H1 (cell line): ENCODE measurements at regions not wholly inside any gene's neighbourhood (a gene's known extent, or its start where the extent isn't known, plus 50 kb on each side); places are given as distances from the start of the nearest gene placed in this dataset.

Source experiments
- CHD1 ChIP-seq: IDR thresholded peaks from 2 replicates; pipeline ENCODE4 v1.6.1; 2012; ENCODE audit warnings: low read depth, low read length, improper control_type of control experiment
- HDAC2 ChIP-seq, 2 experiments: fragments of 300-600 bp in 1 of 2; sonication (generic) in 1 of 2; IDR thresholded peaks; 2 replicates each; pipeline ENCODE4 v1.6.1; 2011 to 2012; ENCODE audit warnings: low read depth in 2 of 2, low read length in 2 of 2, mild to moderate bottlenecking in 2 of 2, moderate library complexity in 2 of 2, borderline replicate concordance in 1 of 2, inconsistent platforms in 1 of 2
- PHF8 ChIP-seq: fragments of 200-600 bp; sonication (generic); conservative IDR thresholded peaks from 2 replicates; pipeline ENCODE4 v1.7.1; 2012; ENCODE audit warnings: low read depth, mild to moderate bottlenecking, inconsistent platforms, low read length, moderate library complexity
- SAP30 ChIP-seq: fragments of 300-600 bp; sonication (generic); IDR thresholded peaks from 2 replicates; pipeline ENCODE4 v1.7.1; 2012; ENCODE audit warnings: low read length, moderate library complexity, mild to moderate bottlenecking, inconsistent platforms; ENCODE audit not compliant: insufficient read depth, insufficient replicate concordance
- SP4 ChIP-seq: IDR thresholded peaks from 2 replicates; pipeline ENCODE4 v1.6.1; 2012; ENCODE audit warnings: low read length, inconsistent platforms

GRCh38 chr16:59905606-59906005, 1171.5 kb upstream of the GOT2 start (continued):
- TF ChIP-seq SAP30: no peak
- no peak for TF ChIP-seq PHF8
- no peak for TF ChIP-seq SP4
- TF ChIP-seq HDAC2 (IDR thresholded peaks at IDR 0.05; ENCODE audit: borderline replicate concordance in 1 of 2, low read depth in 2 of 2, low read length in 2 of 2): no peak
- no peak for TF ChIP-seq CHD1
